ENCODE measurements at regions not wholly inside any gene's neighbourhood (a gene's known extent, or its start where the extent isn't known, plus 50 kb on each side); places are given as distances from the start of the nearest gene placed in this dataset.
"Not testable (repeated sequence)": the region's sequence is repeated elsewhere in the genome, so short reads cannot be mapped to it uniquely, and the experiment has no call there.

DNA sequence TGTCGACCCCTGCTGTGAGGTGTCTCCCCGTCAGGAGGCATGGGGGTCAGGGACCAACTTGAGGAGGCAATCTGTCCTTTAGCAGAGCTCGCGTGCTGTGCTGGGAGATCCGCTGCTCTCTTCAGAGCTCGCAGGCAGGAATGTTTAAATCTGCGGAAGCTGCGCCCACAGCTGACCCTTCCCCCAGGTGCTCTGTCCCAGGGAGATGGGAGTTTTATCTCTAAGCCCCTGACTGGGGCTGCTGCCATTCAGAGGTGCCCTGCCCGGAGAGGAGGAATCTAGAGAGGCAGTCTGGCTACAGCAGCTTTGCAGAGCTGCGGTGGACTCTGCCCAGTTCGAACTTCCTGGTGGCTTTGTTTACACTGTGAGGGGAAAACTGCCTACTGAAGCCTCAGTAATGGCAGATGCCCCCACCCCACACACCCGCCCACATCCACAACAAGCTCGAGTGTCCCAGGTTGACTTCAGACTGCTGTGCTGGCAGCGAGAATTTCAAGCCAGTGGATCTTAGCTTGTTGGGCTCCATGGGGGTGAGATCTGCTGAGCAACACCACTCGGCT is 133.1 kb downstream of the CENPC start:
- not testable (repeated sequence) for DNase-seq

DNA sequence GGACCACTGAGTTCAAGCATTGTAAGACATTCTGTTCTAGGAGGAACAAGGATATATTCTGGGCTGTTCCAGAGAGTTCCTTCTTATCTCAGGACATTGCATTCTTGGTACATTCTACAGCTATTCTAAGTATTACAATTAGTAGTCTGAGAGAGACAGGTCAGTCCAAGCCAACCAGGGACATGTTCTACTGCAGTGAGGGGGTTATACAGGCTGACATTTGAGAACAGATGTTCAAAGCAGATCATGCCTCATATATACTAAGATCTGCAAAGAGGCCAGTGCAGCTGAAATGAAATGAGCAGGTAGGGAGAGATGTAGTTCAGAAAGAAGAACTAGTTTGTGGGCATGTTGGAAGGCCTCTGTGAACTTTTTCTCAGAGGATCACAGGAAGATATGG is 142.0 kb downstream of the CENPC start:
- no peak for DNase-seq

DNA sequence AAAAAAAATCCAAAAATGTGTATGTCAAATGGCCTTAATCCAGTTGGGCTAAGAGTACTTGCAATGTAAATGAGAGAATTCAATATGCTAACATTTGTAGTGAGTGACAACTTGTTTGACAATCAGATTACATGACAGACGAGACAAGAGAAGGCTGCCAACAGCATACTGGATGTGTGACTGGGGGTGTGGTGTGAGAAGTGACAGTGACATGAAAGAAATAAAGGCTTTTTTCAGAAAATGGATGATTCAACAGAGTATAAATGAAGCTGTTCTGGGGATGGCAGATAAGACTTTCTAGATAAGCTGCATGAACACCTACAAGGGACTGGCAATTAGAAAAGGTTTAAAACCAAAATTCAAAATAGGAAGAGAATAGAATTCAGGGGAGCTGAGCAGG is 143.4 kb downstream of the CENPC start:
- no peak for DNase-seq

- no peak for DNase-seq
These were observed 147.4 kb downstream of the CENPC start for GRCh38 chr4:67397931-67398330.

DNA sequence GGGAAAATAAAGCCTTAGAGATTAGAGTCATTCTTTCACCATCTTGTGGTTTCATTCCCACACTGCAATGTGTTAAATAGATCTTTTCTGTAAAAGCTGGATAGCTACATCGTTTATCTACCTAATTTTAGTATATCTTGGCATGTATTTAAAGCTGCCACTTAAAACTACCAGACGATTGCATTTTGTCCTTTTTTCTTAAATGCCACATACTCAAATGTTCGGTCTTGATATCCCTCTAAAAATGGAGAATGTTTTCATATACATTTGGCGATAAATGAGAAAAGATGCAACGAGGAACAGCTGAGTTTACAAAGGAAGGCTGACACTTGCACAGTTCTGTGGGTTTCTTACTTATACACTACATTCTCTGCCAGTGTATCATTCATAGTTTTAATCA is 148.3 kb downstream of the CENPC start:
- DNase-seq: no peak

DNA sequence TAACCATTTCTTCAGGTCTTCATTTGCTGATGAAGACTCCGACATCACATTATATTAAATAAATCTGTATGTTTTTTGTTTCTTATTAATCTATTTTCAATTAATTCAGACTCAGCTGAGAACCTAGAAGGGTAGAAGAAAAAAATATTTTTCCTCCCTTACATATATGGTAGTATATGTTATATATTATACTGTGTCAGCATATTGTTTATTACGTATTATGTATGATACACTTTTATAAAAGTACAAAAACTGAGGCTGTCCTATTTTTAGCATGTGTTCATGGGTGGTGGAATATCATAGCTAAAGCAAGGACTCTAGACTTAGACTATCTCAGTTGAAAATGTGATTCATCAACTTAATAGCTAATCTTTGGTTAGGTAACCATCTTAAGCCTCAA is 149.3 kb downstream of the CENPC start:
- no peak for DNase-seq

- no peak for DNase-seq
These were observed 150.4 kb downstream of the CENPC start for GRCh38 chr4:67394879-67395278.

GRCh38 chr4:67393699-67394281 is 151.5 kb downstream of the CENPC start:
- no peak for DNase-seq

DNA sequence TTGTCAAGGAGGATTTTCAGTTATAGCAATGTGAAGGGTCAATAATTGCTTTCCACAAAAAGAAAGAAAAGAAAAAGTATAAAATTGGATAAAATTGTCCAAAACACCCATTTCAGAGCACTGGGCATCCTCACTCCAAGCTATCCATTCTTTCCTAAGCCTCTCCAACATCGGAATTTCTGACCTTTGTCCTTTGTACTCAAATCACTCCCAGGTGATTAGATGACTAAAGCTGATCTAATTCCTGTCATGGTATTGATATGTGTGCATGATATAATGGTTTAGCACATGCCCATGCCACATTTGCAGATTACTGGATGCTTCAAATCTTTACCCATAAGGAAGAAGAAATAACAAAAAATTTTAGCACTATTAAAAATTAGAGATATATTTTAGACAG is 152.3 kb downstream of the CENPC start:
- no peak for DNase-seq

- not testable (repeated sequence) for DNase-seq
These were observed 163.9 kb downstream of the CENPC start for GRCh38 chr4:67381406-67381804.

- not testable (repeated sequence) for DNase-seq
These were observed 164.4 kb downstream of the CENPC start for GRCh38 chr4:67380702-67381405.

DNA sequence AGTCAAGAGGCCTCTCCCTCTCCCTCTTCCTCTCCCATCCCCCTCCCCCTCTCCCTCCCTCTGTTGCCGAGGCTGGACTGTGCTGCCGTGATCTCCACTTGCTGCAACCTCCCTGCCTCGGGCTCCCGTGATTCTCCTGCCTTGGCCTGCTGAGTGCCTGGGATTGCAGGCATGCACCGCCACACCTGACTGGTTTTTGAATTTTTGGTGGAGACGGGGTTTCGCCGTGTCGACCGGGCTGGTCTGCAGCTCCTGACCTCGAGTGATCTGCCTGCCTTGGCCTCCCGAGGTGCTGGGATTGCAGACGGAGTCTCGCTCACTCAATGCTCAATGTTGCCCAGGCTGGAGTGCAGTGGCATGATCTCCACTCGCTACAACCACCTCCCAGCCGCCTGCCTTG is 165.1 kb downstream of the CENPC start:
- no peak for DNase-seq

DNA sequence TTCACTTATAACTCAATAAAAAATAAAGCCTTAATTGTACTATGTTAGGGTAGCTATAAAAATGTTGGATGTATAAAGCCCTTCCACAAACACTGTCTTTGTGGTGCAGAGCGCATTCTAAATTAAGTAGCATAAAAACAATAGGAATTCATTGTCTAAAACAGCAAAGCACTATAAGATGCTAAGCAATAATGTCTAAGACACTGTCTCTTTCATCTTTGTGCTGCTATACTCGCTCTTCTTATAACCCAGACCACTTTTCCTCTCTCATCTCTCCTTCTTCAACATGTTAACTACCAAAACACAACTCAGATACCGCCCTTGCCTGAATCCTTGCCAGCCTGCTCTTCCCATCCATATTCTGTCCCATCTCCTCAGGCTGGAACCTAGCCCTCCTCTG is 170.0 kb downstream of the CENPC start:
- DNase-seq: no peak

GRCh38 chr4:67371615-67372014 is 173.7 kb downstream of the CENPC start:
- no peak for DNase-seq

GRCh38 chr4:67366311-67366861 is 178.9 kb downstream of the CENPC start:
- DNase-seq: no peak

DNA sequence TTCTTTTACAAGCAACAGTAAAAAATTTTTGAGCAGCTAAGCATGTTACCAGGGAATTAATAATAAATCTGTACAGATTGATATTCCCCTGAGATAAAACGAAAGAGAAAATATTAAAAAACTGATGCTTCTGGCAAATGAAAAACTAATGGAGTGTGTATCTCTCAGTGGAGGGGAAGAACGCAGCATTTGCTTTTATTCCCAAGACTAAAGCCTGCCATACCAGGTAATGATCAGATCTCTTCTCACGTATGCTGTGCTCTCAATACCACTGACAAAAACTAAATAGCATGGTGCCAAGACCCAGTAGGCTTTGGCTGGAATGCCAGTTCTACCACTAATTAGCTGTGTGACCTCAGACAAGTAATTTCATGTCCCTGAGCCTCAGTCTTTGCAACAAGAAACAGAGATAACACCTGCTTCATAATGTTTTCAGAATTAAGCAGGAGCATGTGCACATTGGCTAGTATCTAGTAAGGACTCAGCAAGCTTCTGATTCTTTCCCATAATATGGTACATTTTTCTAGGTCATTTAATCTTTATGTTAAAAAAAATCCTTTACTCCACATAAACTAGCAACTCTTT is 179.6 kb downstream of the CENPC start:
- DNase-seq: no peak

GRCh38 chr4:67355806-67356205 is 189.5 kb downstream of the CENPC start:
- DNase-seq: no peak

DNA sequence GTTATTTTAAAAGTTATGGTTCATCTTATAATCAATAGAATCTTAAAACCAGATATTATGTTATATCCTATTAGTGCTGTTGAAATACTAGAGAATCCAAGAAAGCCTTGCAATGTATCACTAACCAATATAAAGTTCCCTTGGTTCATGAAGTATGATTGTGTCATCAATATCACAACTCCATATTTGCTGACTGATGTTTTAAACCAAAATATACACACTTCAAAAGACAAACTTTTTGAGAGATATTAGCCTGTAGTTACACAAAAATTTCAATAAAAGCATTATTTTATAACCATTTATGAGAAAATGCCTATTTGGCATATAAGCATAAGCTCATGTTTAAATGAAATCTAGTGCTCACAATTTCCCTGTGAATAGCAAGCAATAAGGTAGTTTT is 198.6 kb downstream of the CENPC start:
- DNase-seq: no peak

GRCh38 chr4:67344594-67345380 is 200.5 kb downstream of the CENPC start:
- no peak for DNase-seq

DNA sequence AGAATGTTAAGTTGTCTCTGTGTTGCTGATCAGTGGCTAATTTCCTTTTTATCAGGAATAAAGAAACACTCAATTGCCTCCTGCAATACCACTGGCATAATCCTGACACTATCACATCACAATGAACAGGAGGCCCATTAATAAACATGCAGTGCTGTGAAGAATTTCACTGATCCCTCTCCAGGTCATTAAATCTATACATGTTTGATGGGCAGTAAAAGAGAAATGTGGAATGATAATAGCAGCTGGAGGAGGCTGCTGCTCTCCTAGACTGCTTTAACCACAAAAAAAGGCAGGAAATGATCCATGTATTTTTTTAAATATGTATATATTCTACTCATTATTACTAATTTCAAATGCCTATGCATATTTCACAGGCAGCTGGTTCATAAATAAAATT is 202.1 kb downstream of the CENPC start:
- no peak for DNase-seq

- DNase-seq: no peak
These were observed 203.0 kb downstream of the CENPC start for GRCh38 chr4:67342291-67342690.

GRCh38 chr4:67333664-67334063 is 211.6 kb downstream of the CENPC start:
- DNase-seq: no peak

GRCh38 chr4:67332627-67333026 is 212.7 kb downstream of the CENPC start:
- no peak for DNase-seq
